OCI-LY3 (cell line): ENCODE measurements at regions not wholly inside any gene's neighbourhood (a gene's known extent, or its start where the extent isn't known, plus 50 kb on each side); places are given as distances from the start of the nearest gene placed in this dataset.

Source experiments
- EZH2phosphoT487 ChIP-seq: fragments of 200-600 bp; shearing (Covaris generic); IDR thresholded peaks from 2 replicates; pipeline ENCODE4 v1.6.1; 2018; ENCODE audit warnings: antibody characterized with exemption, mixed run types, low read depth
- TF ChIP-seq, protein P1 (sequence below): fragments of 200-600, 300-600 bp; sonication (generic); IDR thresholded peaks from 2 replicates; pipeline ENCODE4 v1.5.1; 2014; ENCODE audit warnings: antibody characterized with exemption, low read length, low read depth

DNA sequence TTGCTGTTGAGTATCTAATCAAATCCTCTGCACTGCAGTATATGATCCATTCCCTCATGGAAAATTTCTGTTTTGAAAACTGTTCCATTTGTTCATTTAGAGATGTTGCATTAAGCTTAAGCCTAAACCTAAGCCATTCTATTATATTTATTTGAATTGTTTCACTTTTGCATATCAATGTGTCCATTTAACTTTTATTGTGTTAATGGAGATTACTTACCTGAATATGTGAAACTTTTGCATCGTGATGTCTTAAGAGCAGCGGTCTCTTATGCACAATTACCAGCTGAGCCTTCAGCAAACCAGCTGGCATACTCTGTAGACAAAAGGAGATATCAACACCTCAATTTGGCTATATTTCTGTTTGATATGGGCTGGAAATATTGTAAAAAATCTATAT, 922.5 kb upstream of the FBXO33 start:
- TF ChIP-seq, protein P1, sequence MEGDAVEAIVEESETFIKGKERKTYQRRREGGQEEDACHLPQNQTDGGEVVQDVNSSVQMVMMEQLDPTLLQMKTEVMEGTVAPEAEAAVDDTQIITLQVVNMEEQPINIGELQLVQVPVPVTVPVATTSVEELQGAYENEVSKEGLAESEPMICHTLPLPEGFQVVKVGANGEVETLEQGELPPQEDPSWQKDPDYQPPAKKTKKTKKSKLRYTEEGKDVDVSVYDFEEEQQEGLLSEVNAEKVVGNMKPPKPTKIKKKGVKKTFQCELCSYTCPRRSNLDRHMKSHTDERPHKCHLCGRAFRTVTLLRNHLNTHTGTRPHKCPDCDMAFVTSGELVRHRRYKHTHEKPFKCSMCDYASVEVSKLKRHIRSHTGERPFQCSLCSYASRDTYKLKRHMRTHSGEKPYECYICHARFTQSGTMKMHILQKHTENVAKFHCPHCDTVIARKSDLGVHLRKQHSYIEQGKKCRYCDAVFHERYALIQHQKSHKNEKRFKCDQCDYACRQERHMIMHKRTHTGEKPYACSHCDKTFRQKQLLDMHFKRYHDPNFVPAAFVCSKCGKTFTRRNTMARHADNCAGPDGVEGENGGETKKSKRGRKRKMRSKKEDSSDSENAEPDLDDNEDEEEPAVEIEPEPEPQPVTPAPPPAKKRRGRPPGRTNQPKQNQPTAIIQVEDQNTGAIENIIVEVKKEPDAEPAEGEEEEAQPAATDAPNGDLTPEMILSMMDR = no peak
- TF ChIP-seq EZH2phosphoT487 = no peak
